OCI-LY3 (cell line): ENCODE measurements at regions not wholly inside any gene's neighbourhood (a gene's known extent, or its start where the extent isn't known, plus 50 kb on each side); places are given as distances from the start of the nearest gene placed in this dataset.
"Not testable (repeated sequence)": the region's sequence is repeated elsewhere in the genome, so short reads cannot be mapped to it uniquely, and the experiment has no call there.

Experiments
- H2AFZ ChIP-seq: fragments of 200-600, 300-600 bp; shearing (Covaris generic); 2 replicates; pipeline ENCODE4 v1.6.0; 2014; ENCODE audit warnings: antibody characterized with exemption, low read depth, low read length
- H3K27ac ChIP-seq: fragments of 200-600, 300-600 bp; sonication (generic); 2 replicates; pipeline ENCODE4 v1.5.1; 2014; ENCODE audit warnings: mild to moderate bottlenecking, low read length, moderate library complexity, mixed read lengths
- H3K27me3 ChIP-seq: fragments of 200-600, 300-600 bp; sonication (generic); 2 replicates; pipeline ENCODE4 v1.6.1; 2014; ENCODE audit warnings: low read depth, low read length, mixed read lengths
- H3K36me3 ChIP-seq: fragments of 200-600, 300-600 bp; sonication (generic); replicated peaks from 2 replicates; pipeline ENCODE3; 2014; ENCODE audit warnings: low read depth, low read length, mixed read lengths
- H3K4me1 ChIP-seq: fragments of 300-600, 200-600 bp; sonication (generic); 2 replicates; pipeline ENCODE4 v1.6.1; 2014; ENCODE audit warnings: low read length, mixed read lengths
- H3K4me2 ChIP-seq: fragments of 200-600, 300-600 bp; sonication (generic); 2 replicates; pipeline ENCODE4 v1.6.1; 2014; ENCODE audit warnings: low read length, mixed read lengths
- H3K4me3 ChIP-seq: fragments of 300-600, 200-600 bp; sonication (generic); 2 replicates; pipeline ENCODE4 v1.5.1; 2014; ENCODE audit warnings: antibody characterized with exemption, mild to moderate bottlenecking, low read length, moderate library complexity
- H3K79me2 ChIP-seq: fragments of 300-600, 200-600 bp; shearing (Covaris generic); 2 replicates; pipeline ENCODE4 v1.6.1; 2014; ENCODE audit warnings: mild to moderate bottlenecking, low read length, mixed read lengths
- H3K9ac ChIP-seq: fragments of 300-600, 200-600 bp; shearing (Covaris generic); 2 replicates; pipeline ENCODE4 v1.6.0; 2014; ENCODE audit warnings: mild to moderate bottlenecking, low read length, moderate library complexity
- H3K9me3 ChIP-seq: fragments of 200-600, 300-600 bp; shearing (Covaris generic); 2 replicates; pipeline ENCODE4 v1.6.1; 2014; ENCODE audit warnings: low read length, mixed read lengths; ENCODE audit not compliant: insufficient read depth
- H4K20me1 ChIP-seq: fragments of 200-600, 300-600 bp; sonication (generic); 2 replicates; pipeline ENCODE4 v1.6.1; 2016; ENCODE audit warnings: low read length, mixed read lengths; ENCODE audit not compliant: insufficient read depth
- EZH2phosphoT487 ChIP-seq: fragments of 200-600 bp; shearing (Covaris generic); IDR thresholded peaks from 2 replicates; pipeline ENCODE4 v1.6.1; 2018; ENCODE audit warnings: antibody characterized with exemption, mixed run types, low read depth
- TF ChIP-seq, protein P1 (sequence below): fragments of 200-600, 300-600 bp; sonication (generic); IDR thresholded peaks from 2 replicates; pipeline ENCODE4 v1.5.1; 2014; ENCODE audit warnings: antibody characterized with exemption, low read length, low read depth

DNA sequence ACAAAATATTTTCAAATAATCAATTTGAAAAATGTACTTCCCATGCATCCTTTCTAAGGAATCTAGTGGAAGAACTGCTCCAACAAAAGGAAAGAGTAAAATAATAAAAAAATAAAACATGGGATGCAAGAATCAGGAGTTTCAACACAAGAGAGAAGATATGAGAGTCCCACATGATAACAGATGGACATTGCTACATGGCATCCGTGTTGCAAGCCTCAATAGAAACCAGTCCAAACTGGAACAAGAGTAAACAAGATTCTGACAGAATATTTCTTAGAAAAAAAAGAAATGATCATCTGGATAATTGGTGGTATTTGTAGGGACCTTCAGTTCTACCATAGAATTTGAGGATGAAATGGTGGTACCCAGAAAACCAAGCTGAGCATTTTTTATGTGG is 186.8 kb downstream of the FRK start:
- Histone ChIP-seq H3K36me3 (no peaks in the 10 kb centered on the region), H2AFZ (no peak overlapping the region), H3K27me3 (peaks cover 7% of the 10 kb centered on the region; the same call in 1 of the 2 replicates), H3K79me2 (no peaks in the 10 kb centered on the region), H3K4me1 (peaks cover 21% of the 10 kb centered on the region), H3K9me3 (no peaks in the 10 kb centered on the region), H3K27ac (no peak overlapping the region), H3K4me2 (no peak overlapping the region), H3K4me3 (no peak overlapping the region), H3K9ac (no peak overlapping the region), H4K20me1 (no peaks in the 10 kb centered on the region)
- TF ChIP-seq, protein P1, sequence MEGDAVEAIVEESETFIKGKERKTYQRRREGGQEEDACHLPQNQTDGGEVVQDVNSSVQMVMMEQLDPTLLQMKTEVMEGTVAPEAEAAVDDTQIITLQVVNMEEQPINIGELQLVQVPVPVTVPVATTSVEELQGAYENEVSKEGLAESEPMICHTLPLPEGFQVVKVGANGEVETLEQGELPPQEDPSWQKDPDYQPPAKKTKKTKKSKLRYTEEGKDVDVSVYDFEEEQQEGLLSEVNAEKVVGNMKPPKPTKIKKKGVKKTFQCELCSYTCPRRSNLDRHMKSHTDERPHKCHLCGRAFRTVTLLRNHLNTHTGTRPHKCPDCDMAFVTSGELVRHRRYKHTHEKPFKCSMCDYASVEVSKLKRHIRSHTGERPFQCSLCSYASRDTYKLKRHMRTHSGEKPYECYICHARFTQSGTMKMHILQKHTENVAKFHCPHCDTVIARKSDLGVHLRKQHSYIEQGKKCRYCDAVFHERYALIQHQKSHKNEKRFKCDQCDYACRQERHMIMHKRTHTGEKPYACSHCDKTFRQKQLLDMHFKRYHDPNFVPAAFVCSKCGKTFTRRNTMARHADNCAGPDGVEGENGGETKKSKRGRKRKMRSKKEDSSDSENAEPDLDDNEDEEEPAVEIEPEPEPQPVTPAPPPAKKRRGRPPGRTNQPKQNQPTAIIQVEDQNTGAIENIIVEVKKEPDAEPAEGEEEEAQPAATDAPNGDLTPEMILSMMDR, result no peak
- TF ChIP-seq EZH2phosphoT487, result no peak

DNA sequence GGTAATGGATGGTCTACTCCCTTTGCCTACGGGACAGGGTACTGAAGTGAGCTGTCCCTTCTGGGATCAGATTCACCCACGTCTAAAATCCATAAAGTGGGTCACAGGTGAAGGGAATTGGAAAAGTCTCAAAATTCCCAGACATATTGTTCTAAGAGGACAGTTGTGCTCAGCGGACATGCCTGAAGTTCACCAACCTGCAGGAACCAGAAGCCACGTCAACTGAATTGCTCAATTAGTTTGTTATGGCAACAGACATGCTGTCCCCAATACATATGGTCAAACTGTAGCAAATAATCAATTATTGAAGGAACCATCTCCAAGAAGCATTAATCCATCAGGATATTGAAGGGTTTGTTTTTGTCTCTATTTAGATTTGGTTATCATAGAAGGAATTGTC is 190.2 kb downstream of the FRK start:
- no peaks in the 10 kb centered on the region for H3K9me3 ChIP-seq
- TF ChIP-seq, protein P1, result no peak
- TF ChIP-seq EZH2phosphoT487, result no peak
- H2AFZ ChIP-seq, result no peak overlapping the region
- 0 out of 2 replicates have a peak, but pooled peaks cover 7% of the 10 kb centered on the region for H3K27me3 ChIP-seq
- no peak overlapping the region for H3K4me2 ChIP-seq
- no peak overlapping the region for H3K27ac ChIP-seq
- no peaks in the 10 kb centered on the region for H3K79me2 ChIP-seq
- no peaks in the 10 kb centered on the region for H3K36me3 ChIP-seq
- H3K9ac ChIP-seq, result no peak overlapping the region
- peaks cover 21% of the 10 kb centered on the region for H3K4me1 ChIP-seq
- H4K20me1 ChIP-seq, result no peaks in the 10 kb centered on the region
- H3K4me3 ChIP-seq, result no peak overlapping the region

DNA sequence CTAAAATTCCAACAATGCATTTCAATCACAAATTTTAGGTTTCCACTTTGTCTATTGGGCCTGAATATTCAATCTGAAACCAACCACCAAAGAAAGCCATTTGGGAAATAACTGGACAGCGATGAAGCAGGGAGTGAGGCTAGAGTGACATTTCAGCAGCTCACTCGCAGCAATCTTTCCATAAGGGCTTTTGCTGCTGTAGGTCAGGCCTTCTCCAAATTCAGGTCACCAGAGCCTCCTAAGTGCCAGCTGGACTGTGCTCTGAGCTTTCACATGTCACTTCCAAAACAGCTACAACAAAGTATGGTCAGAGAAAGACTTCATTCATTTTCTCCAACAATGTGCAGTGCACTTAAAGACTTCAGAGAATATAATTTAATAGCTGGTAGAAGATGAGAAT is 194.8 kb downstream of the FRK start:
- no peaks in the 10 kb centered on the region for H3K36me3 ChIP-seq

DNA sequence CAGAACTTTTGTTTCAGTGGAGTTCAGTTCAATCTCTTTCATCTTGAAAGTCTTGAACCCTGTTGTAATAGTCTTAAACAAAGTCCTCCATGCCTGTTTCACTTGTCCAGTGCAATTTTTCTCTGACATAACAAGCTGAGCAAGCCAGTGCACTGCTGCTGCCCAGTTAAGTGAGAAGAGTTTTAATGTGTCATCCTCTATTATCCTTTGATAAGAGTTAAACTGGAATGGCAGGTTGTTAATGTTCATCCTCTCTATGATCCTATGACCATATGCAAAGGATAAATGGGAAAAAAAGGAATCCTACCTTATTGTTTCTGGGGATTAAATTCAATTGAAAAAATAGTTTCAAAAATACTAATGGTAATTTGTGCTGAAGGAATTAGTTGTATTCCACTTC is 197.5 kb downstream of the FRK start:
- Histone ChIP-seq H3K4me2 (no peak overlapping the region), H3K27me3 (no peaks in the 10 kb centered on the region), H3K27ac (no peak overlapping the region), H3K36me3 (no peaks in the 10 kb centered on the region), H3K9me3 (no peaks in the 10 kb centered on the region), H3K4me3 (no peak overlapping the region), H3K9ac (no peak overlapping the region), H3K4me1 (no peaks in the 10 kb centered on the region), H3K79me2 (no peaks in the 10 kb centered on the region), H4K20me1 (no peaks in the 10 kb centered on the region), H2AFZ (no peak overlapping the region)
- TF ChIP-seq, protein P1, result no peak
- no peak for TF ChIP-seq EZH2phosphoT487

More for the DNA sequence above, 194.8 kb downstream of the FRK start:
- Histone ChIP-seq H3K9me3 (no peaks in the 10 kb centered on the region), H4K20me1 (no peaks in the 10 kb centered on the region), H3K4me2 (no peak overlapping the region), H2AFZ (no peak overlapping the region), H3K9ac (no peak overlapping the region), H3K4me1 (peaks cover 6% of the 10 kb centered on the region; the same call in 1 of the 2 replicates), H3K27ac (no peak overlapping the region), H3K4me3 (no peak overlapping the region), H3K27me3 (0 out of 2 replicates have a peak, but pooled peaks cover 7% of the 10 kb centered on the region), H3K79me2 (no peaks in the 10 kb centered on the region)
- TF ChIP-seq EZH2phosphoT487, result no peak
- TF ChIP-seq, protein P1, result no peak

DNA sequence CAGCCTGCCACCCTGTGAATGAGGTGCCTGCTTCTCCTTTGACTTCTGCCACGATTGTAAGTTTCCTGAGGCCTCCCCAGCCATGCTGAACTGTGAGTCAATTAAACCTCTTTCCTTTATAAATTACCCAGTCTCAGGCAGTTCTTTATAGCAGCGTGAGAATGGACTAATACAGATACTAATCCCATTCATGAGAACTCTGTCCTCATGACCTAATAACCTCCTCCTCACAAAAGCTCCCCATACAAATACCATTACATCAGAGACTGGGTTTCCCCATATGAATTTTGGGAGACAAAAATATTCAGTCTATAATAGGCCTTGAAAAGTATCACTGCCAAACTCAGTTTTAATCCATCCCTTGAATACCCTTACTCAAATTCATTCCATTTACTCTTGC is 199.0 kb downstream of the FRK start:
- not testable (repeated sequence) for H3K9ac ChIP-seq, H3K9me3 ChIP-seq

DNA sequence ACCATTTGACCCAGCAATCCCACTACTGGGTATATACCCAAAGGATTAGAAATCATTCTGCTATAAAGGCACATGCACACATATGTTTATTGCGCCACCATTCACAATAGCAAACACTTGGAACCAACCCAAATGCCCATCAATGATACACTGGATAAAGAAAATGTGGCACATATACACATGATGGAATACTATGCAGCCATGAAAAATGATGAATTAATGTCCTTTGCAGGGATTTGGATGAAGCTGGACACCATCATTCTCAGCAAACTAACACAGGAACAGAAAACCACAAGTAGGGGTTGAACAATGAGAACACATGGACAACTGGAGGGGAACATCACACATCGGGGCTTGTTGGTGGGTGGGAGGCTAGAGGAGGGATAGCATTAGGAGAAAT is 201.1 kb downstream of the FRK start:
- not testable (repeated sequence) for H3K27me3 ChIP-seq, H3K4me1 ChIP-seq, H2AFZ ChIP-seq

More for the DNA sequence above, 199.0 kb downstream of the FRK start:
- H3K4me3 ChIP-seq, H3K4me2 ChIP-seq, H4K20me1 ChIP-seq, H2AFZ ChIP-seq, H3K27me3 ChIP-seq, H3K27ac ChIP-seq, H3K4me1 ChIP-seq, H3K36me3 ChIP-seq, H3K79me2 ChIP-seq: not testable (repeated sequence)

More for the DNA sequence above, 201.1 kb downstream of the FRK start:
- not testable (repeated sequence) for H3K4me3 ChIP-seq, H3K27ac ChIP-seq, H3K9ac ChIP-seq, H3K36me3 ChIP-seq, H3K9me3 ChIP-seq, H3K79me2 ChIP-seq, H3K4me2 ChIP-seq, H4K20me1 ChIP-seq
